AG10803 (cell line): ENCODE measurements at regions not wholly inside any gene's neighbourhood (a gene's known extent, or its start where the extent isn't known, plus 50 kb on each side); places are given as distances from the start of the nearest gene placed in this dataset.
"Not testable (repeated sequence)": the region's sequence is repeated elsewhere in the genome, so short reads cannot be mapped to it uniquely, and the experiment has no call there.

ENCODE experiments used
- DNase-seq: peaks from one replicate; pipeline ENCODE4 v3.0.0; 2010; ENCODE audit warnings: low read depth
- H3K4me3 ChIP-seq: 2 replicates; pipeline ENCODE4 v1.5.1; 2011; ENCODE audit warnings: mild to moderate bottlenecking, low read length, control low read depth
- TF ChIP-seq, protein P1 (sequence below): conservative IDR thresholded peaks from 2 replicates; pipeline ENCODE4 v1.5.1; 2011; ENCODE audit warnings: mild to moderate bottlenecking, low read length, control low read depth, inconsistent platforms

DNA sequence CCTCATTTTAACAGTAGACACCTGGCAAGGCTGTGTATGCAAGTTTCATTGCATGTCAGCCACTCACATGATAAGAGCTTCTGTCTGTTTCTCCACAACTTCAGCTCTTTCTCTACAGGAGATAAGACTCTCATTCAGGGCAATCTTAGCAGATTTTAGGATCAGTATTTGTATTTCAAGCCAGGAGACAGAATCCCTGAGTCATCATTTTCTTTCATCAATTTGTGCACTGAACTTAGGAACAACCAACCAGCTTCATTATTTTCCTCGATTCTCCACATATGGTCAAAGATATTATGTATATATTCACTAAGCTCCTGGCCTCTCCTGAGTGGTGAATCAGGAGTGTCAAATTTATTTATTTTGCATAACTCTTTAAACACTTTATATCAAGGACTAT, 181.8 kb upstream of the CCNH start:
- DNase-seq = no peak
- TF ChIP-seq, protein P1, sequence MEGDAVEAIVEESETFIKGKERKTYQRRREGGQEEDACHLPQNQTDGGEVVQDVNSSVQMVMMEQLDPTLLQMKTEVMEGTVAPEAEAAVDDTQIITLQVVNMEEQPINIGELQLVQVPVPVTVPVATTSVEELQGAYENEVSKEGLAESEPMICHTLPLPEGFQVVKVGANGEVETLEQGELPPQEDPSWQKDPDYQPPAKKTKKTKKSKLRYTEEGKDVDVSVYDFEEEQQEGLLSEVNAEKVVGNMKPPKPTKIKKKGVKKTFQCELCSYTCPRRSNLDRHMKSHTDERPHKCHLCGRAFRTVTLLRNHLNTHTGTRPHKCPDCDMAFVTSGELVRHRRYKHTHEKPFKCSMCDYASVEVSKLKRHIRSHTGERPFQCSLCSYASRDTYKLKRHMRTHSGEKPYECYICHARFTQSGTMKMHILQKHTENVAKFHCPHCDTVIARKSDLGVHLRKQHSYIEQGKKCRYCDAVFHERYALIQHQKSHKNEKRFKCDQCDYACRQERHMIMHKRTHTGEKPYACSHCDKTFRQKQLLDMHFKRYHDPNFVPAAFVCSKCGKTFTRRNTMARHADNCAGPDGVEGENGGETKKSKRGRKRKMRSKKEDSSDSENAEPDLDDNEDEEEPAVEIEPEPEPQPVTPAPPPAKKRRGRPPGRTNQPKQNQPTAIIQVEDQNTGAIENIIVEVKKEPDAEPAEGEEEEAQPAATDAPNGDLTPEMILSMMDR = no peak
- H3K4me3 ChIP-seq = no peak overlapping the region

DNA sequence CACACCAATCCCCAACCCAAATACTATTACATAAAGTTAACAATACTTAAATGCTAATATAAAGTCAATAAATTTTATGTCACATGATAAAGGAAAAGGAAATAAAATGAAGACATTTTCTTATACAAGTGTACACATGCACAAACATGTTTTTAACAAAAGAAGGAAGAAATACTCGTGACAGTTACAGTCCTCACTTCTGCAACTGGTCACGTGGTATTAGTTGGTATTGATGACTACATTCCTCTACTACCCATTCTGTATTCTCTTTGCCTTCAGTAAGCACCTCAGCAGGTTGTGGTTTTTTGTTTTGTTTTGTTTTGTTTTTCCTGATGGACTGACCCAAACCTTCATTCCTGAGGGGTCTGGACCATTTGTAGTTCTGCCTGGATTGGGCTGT, 176.9 kb upstream of the CCNH start:
- TF ChIP-seq, protein P1 = no peak
- no peak for DNase-seq

DNA sequence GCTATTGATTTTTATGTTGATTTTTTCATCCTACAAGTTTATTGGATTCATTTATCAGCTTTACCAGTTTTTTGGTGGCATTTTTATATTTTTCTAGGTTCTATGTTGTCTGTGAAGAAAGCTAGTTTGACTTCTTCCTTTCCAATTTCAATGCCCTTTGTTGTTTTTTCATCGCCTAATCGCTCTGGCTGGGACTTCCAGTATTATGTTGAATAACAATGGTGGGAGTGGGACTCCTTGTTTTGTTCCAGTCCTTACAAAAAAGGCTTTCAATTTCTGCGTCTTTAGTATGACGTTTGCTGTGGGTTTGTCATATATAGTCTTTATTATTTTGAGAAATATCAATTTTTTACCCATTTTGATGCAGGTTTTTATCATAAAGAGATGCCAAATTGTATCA, 175.6 kb upstream of the CCNH start:
- TF ChIP-seq, protein P1 = no peak
- no peak for DNase-seq
- no peak overlapping the region for H3K4me3 ChIP-seq

More for the DNA sequence above, 176.9 kb upstream of the CCNH start:
- no peak overlapping the region for H3K4me3 ChIP-seq

DNA sequence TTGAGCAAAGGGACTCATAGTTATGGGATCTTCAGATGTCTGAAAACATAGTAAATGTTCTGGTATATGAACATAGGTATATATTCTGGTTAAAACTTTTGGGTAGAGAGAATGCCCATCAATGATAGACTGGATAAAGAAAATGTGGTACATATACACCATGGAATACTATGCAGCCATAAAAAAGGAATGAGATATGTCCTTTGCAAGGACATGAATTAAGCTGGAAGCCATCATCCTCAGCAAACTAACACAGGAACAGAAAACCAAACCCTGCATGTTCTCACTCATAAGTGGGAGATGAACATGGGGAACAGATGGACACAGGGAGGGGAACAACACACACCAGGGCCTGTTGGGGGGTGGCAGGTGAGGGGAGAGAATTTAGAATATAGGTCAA, 171.0 kb upstream of the CCNH start:
- not testable (repeated sequence) for DNase-seq, H3K4me3 ChIP-seq

DNA sequence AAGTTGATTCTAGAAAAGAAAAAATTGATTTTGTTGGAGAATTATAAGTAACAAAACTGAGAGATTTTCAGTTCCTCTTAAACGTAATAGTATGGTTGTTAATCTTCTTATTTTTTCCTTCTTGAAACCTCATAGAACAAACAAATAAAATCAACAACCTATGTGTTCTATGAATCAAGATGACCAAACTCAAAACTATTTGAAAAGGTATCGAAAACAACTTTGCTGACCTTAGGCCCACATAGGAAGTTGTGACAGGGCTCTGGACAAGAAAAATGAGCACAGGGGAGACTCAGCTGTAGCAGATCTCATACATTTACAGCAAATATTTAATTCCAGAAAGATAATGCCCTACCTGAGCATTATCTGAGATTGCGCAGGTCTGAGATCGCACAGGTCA, 169.4 kb upstream of the CCNH start:
- TF ChIP-seq, protein P1 = no peak
- H3K4me3 ChIP-seq = no peak overlapping the region

DNA sequence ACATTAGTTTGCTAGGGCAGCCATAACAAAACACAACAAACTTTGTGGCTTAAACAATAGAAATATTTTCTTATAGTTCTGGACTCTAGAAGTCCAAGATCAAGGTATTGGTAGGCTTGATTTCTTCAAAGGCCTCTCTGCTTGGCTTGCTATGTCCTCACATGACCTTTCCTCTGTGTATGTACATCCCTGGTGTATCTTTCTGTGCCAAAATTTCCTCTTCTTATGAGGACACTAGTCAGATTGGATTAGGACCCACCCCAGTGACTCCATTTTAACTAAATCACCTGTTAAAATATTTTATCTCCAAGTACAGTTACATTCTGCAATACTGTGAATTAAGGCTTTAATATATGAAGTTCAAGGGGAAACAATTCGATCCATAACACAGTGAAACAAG, 168.9 kb upstream of the CCNH start:
- no peak overlapping the region for H3K4me3 ChIP-seq
- TF ChIP-seq, protein P1 = no peak
- DNase-seq = no peak

More for the DNA sequence above, 169.4 kb upstream of the CCNH start:
- no peak for DNase-seq

DNA sequence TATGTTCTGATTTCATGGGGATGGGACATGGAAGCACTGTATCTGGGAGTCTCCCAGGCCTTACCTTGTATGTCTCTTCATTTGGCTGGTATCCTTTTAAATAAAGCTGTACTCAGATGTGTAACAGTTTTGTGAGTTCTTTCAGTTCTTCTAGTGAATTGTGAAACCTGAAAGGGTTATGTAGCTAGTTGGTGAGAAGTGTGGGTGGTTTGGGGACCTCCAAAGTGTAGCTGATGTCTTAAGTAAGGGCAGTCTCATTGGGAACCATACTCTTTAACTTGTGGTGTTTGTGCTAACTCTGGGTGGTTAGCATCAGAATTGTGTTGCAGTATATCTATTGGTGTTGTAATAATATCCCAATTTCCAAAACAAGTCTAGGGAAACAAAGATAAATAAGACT, 166.9 kb upstream of the CCNH start:
- no peak overlapping the region for H3K4me3 ChIP-seq
- no peak for DNase-seq
- TF ChIP-seq, protein P1 = no peak

DNA sequence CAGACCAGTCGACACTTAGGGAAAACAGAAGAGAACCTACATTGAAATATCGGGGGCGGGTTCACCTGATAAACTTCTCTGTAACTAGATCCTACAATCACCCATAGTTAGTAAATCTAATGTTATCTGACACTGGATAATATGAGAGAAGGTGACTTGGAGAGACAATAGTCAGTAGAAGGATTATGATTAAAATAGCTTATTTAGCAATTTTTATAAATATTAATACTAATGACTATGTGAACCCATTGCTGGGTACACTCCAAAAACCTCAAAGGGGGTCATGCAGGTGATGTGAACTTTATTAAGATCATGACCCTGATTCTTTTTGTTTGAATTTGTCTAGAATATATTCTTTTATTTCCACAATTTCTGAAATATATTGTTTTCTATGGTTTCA, 164.1 kb upstream of the CCNH start:
- no peak overlapping the region for H3K4me3 ChIP-seq
- no peak for DNase-seq
- TF ChIP-seq, protein P1 = no peak

DNA sequence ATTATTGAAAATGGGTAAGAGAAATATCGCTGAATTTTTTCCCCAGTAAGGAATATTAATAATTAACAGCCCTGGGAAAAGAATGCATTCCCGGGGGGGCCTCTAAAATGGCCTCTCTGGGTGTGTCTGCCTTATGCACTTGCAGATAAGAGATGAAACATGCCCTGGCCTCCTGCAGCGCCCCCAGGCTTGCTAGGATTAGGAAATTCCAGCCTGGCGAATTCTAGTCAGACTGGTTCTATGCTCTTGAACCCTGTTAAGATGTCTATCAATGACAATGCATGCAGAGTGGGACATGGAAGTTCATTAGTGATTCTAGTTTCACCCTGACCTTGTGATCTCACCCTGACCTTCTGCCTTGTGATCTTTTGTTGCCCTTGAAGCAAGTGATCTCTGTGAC, 163.6 kb upstream of the CCNH start:
- not testable (repeated sequence) for H3K4me3 ChIP-seq, DNase-seq
